H9 (cell line): ENCODE measurements at regions not wholly inside any gene's neighbourhood (a gene's known extent, or its start where the extent isn't known, plus 50 kb on each side); places are given as distances from the start of the nearest gene placed in this dataset.

Source experiments
- DNase-seq: peaks from one replicate; pipeline ENCODE4 v3.0.0-alpha.2; 2017
- H2AFZ ChIP-seq: one replicate; pipeline ENCODE4 v1.6.1; 2013; ENCODE audit warnings: mild to moderate bottlenecking, low read length, control low read depth, moderate library complexity
- H2AK5ac ChIP-seq: 2 replicates; pipeline ENCODE4 v1.6.1; 2013; ENCODE audit warnings: low read length, control low read depth, mixed read lengths; ENCODE audit not compliant: insufficient read length
- H2BK120ac ChIP-seq: one replicate; pipeline ENCODE4 v1.6.1; 2013; ENCODE audit warnings: low read depth, mild to moderate bottlenecking, low read length, control low read depth, inconsistent platforms; ENCODE audit not compliant: poor library complexity, severe bottlenecking
- H2BK12ac ChIP-seq: 2 replicates; pipeline ENCODE4 v1.6.1; 2013; ENCODE audit warnings: low read length, control low read depth, mixed read lengths, low read depth; ENCODE audit not compliant: insufficient read length
- H2BK15ac ChIP-seq: 2 replicates; pipeline ENCODE4 v1.6.1; 2013; ENCODE audit warnings: low read depth, low read length, control low read depth
- H2BK20ac ChIP-seq: one replicate; pipeline ENCODE4 v1.6.1; 2013; ENCODE audit warnings: low read depth, mild to moderate bottlenecking, low read length, control low read depth, inconsistent platforms; ENCODE audit not compliant: poor library complexity, severe bottlenecking
- H2BK5ac ChIP-seq: 2 replicates; pipeline ENCODE4 v1.6.1; 2013; ENCODE audit warnings: low read length, control low read depth, mixed read lengths; ENCODE audit not compliant: insufficient read length
- H3K14ac ChIP-seq: 2 replicates; pipeline ENCODE4 v1.6.1; 2013; ENCODE audit warnings: low read length, control low read depth; ENCODE audit not compliant: insufficient read depth
- H3K18ac ChIP-seq: 2 replicates; pipeline ENCODE4 v1.6.1; 2013; ENCODE audit warnings: low read depth, mild to moderate bottlenecking, mixed read lengths, low read length, control low read depth; ENCODE audit not compliant: insufficient read length
- H3K23ac ChIP-seq: 2 replicates; pipeline ENCODE4 v1.6.1; 2013; ENCODE audit warnings: low read length, control low read depth, mixed read lengths, low read depth; ENCODE audit not compliant: insufficient read length
- H3K23me2 ChIP-seq: 2 replicates; pipeline ENCODE4 v1.6.1; 2013; ENCODE audit warnings: low read depth, mild to moderate bottlenecking, mixed read lengths, low read length, control low read depth; ENCODE audit not compliant: insufficient read length, poor library complexity, severe bottlenecking
- H3K27ac ChIP-seq: 2 replicates; pipeline ENCODE4 v1.5.1; 2013; ENCODE audit warnings: low read length, control low read depth, mixed read lengths, low read depth; ENCODE audit not compliant: insufficient read length
- H3K27me3 ChIP-seq: 2 replicates; pipeline ENCODE4 v1.6.1; 2013; ENCODE audit warnings: low read length, control low read depth, inconsistent platforms; ENCODE audit not compliant: insufficient read depth
- H3K4ac ChIP-seq: 2 replicates; pipeline ENCODE4 v1.6.1; 2013; ENCODE audit warnings: low read depth, mild to moderate bottlenecking, control low read depth, inconsistent platforms, low read length, moderate library complexity
- H3K4me1 ChIP-seq: 2 replicates; pipeline ENCODE4 v1.6.1; 2013; ENCODE audit warnings: low read length, control low read depth, inconsistent platforms; ENCODE audit not compliant: insufficient read depth
- H3K4me2 ChIP-seq: 2 replicates; pipeline ENCODE4 v1.6.1; 2013; ENCODE audit warnings: low read length, control low read depth, mixed read lengths; ENCODE audit not compliant: insufficient read length, insufficient read depth
- H3K56ac ChIP-seq: 2 replicates; pipeline ENCODE4 v1.6.1; 2013; ENCODE audit warnings: low read depth, mild to moderate bottlenecking, mixed read lengths, low read length, control low read depth; ENCODE audit not compliant: insufficient read length
- H3K79me1 ChIP-seq: 2 replicates; pipeline ENCODE4 v1.6.1; 2013; ENCODE audit warnings: low read depth, mild to moderate bottlenecking, moderate library complexity, low read length, control low read depth, inconsistent platforms; ENCODE audit not compliant: insufficient read depth, poor library complexity, severe bottlenecking
- H3K79me2 ChIP-seq: 2 replicates; pipeline ENCODE4 v1.6.1; 2013; ENCODE audit warnings: low read length, control low read depth, inconsistent platforms; ENCODE audit not compliant: insufficient read depth
- H3K9ac ChIP-seq: 2 replicates; pipeline ENCODE4 v1.6.1; 2013; ENCODE audit warnings: low read length, control low read depth, mixed read lengths; ENCODE audit not compliant: insufficient read length; ENCODE audit errors: extremely low read depth
- H3K9me3 ChIP-seq: one replicate; pipeline ENCODE4 v1.6.1; 2013; ENCODE audit warnings: low read depth, low read length, inconsistent platforms; ENCODE audit not compliant: control insufficient read depth
- H3T11ph ChIP-seq: one replicate; pipeline ENCODE4 v1.6.1; 2013; ENCODE audit warnings: mild to moderate bottlenecking, low read length, control low read depth, inconsistent platforms
- H4K20me1 ChIP-seq: one replicate; pipeline ENCODE4 v1.6.1; 2013; ENCODE audit not compliant: control insufficient read depth, insufficient read length, insufficient read depth
- H4K5ac ChIP-seq: 2 replicates; pipeline ENCODE4 v1.6.1; 2013; ENCODE audit warnings: low read depth, mild to moderate bottlenecking, mixed read lengths, low read length, control low read depth; ENCODE audit not compliant: insufficient read length
- H4K8ac ChIP-seq: replicated peaks from 2 replicates; pipeline ENCODE4 v1.6.1; 2013; ENCODE audit warnings: low read length, control low read depth, mixed read lengths, low read depth; ENCODE audit not compliant: insufficient read length
- H4K91ac ChIP-seq: 2 replicates; pipeline ENCODE4 v1.6.1; 2013; ENCODE audit warnings: low read depth, mild to moderate bottlenecking, moderate library complexity, mixed read lengths, low read length, control low read depth; ENCODE audit not compliant: insufficient read length
- H3K27ac Mint-ChIP-seq, 3 experiments: 2 replicates in 2 of 3; 3 replicates in 1 of 3; pipeline ENCODE4 v1.8.0; 2020 to 2021; ENCODE audit warnings: mixed read lengths in 3 of 3, mild to moderate bottlenecking in 1 of 3, moderate library complexity in 1 of 3
- H3K27me3 Mint-ChIP-seq: 2 replicates; pipeline ENCODE4 v1.8.0; 2021; ENCODE audit warnings: low read depth, mild to moderate bottlenecking, moderate library complexity, mixed read lengths
- H3K36me3 Mint-ChIP-seq, 3 experiments: 2 replicates in 2 of 3; 3 replicates in 1 of 3; pipeline ENCODE4 v1.8.0; 2020 to 2021; ENCODE audit warnings: low read depth in 3 of 3, mixed read lengths in 3 of 3; ENCODE audit not compliant: insufficient read depth in 1 of 3
- H3K4me1 Mint-ChIP-seq, 2 experiments: 2 replicates each; pipeline ENCODE4 v1.8.0; 2020; ENCODE audit warnings: mixed read lengths in 2 of 2
- H3K4me3 Mint-ChIP-seq, 2 experiments: 2 replicates in 1 of 2; 3 replicates in 1 of 2; pipeline ENCODE4 v1.8.0; 2020 to 2021; ENCODE audit warnings: mild to moderate bottlenecking in 2 of 2, mixed read lengths in 2 of 2, moderate library complexity in 1 of 2
- H3K9me3 Mint-ChIP-seq, 2 experiments: 2 replicates in 1 of 2; 3 replicates in 1 of 2; pipeline ENCODE4 v1.8.0; 2020; ENCODE audit warnings: mild to moderate bottlenecking in 2 of 2, mixed read lengths in 2 of 2, moderate library complexity in 1 of 2
- CTCF ChIP-seq: fragments of 200-600 bp; sonication (generic); conservative IDR thresholded peaks from 3 replicates; pipeline ENCODE4 v1.8.0; 2021; ENCODE audit warnings: antibody characterized with exemption, mild to moderate bottlenecking
- WGBS: extraction: QIAGEN DNeasy Blood & Tissue Kit; methylation state at CpG from one replicate; pipeline ENCODE4 v1.1.7; 2013; ENCODE audit warnings: missing lambda C conversion rate, low lambda C conversion rate, mixed read lengths; ENCODE audit not compliant: insufficient read length; ENCODE audit errors: extremely low coverage; 5-methylcytosine and 5-hydroxymethylcytosine counted together

DNA sequence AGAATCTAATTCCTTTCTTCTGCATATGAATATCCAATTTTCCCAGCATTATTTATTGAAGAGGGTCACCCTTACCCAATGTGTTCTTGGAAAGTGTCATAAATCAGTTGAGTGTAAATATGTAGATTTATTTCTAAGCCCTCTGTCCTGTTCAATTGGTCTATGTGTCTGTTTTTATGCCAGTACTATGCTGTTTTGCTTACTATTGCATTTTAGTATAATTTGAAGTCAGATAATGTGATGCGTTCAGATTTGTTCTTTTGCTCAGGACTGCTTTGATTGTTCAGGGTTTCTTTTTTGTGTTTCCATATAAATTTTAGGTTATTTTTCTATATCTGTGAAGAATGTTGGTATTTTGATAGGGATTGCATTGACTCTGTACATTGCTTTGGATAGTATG, 420.4 kb upstream of the MIS18BP1 start:
- H2BK15ac ChIP-seq: no peak overlapping the region
- H4K8ac ChIP-seq: no peak overlapping the region
- no peak overlapping the region for H4K91ac ChIP-seq
- no peaks in the 10 kb centered on the region for H3K4me1 ChIP-seq
- no peak overlapping the region for H3K23ac ChIP-seq
- Mint-ChIP-seq H3K4me3 (no peak overlapping the region), H3K27me3 (no peaks in the 10 kb centered on the region), H3K36me3 (no peaks in the 10 kb centered on the region), H3K9me3 (no peaks in the 10 kb centered on the region; a peak in 1 of 5 replicates), H3K27ac (no peak overlapping the region), H3K4me1 (no peaks in the 10 kb centered on the region)
- H2BK20ac ChIP-seq: no peak overlapping the region
- DNase-seq: no peak
- H4K5ac ChIP-seq: no peak overlapping the region
- no peaks in the 10 kb centered on the region for H4K20me1 ChIP-seq
- H2BK5ac ChIP-seq: no peak overlapping the region
- no peak overlapping the region for H3K18ac ChIP-seq
- no peaks in the 10 kb centered on the region for H3K23me2 ChIP-seq
- no peaks in the 10 kb centered on the region for H3K79me2 ChIP-seq
- H3K4ac ChIP-seq: no peak overlapping the region
- no peak overlapping the region for H3K9ac ChIP-seq
- H3T11ph ChIP-seq: no peak overlapping the region
- H2BK120ac ChIP-seq: no peak overlapping the region
- H2AFZ ChIP-seq: no peak overlapping the region
- no peaks in the 10 kb centered on the region for H3K9me3 ChIP-seq
- H2AK5ac ChIP-seq: no peak overlapping the region
- H3K56ac ChIP-seq: no peak overlapping the region
- no peaks in the 10 kb centered on the region for H3K27me3 ChIP-seq
- TF ChIP-seq CTCF: no peak
- H3K4me2 ChIP-seq: no peak overlapping the region
- H3K79me1 ChIP-seq: no peaks in the 10 kb centered on the region
- no peak overlapping the region for H3K27ac ChIP-seq
- WGBS: no CpG with 5 or more reads among the region's 1 CpG
- H2BK12ac ChIP-seq: no peak overlapping the region
- H3K14ac ChIP-seq: no peak overlapping the region
